Right atrium auricular region (tissue), 2 donors: ENCODE measurements at regions not wholly inside any gene's neighbourhood (a gene's known extent, or its start where the extent isn't known, plus 50 kb on each side); places are given as distances from the start of the nearest gene placed in this dataset.

Experiments used
- DNase-seq: peaks from one replicate; pipeline ENCODE4 v3.0.0-alpha.2; 2019; ENCODE audit warnings: low spot score
- H3K27ac ChIP-seq, 2 donors: fragments of 200-600 bp; sonication (generic); 1 replicate in 1 of 2; 2 replicates in 1 of 2; pipeline ENCODE4 v1.5.1; 2016 to 2019
- H3K27me3 ChIP-seq, 2 donors: fragments of 200-600 bp; sonication (generic); one replicate each; pipeline versions ENCODE4 v1.5.1 to v1.6.0; 2017 to 2019
- H3K36me3 ChIP-seq: fragments of 200-600 bp; sonication (generic); one replicate; pipeline ENCODE4 v1.5.1; 2016
- H3K4me1 ChIP-seq, 2 donors: fragments of 200-600 bp; sonication (generic); one replicate each; pipeline versions ENCODE4 v1.5.1 to v1.6.0; 2017 to 2019
- H3K4me3 ChIP-seq, 2 donors: fragments of 200-600 bp; sonication (generic); 1 replicate in 1 of 2; 2 replicates in 1 of 2; pipeline ENCODE4 v1.5.1; 2017 to 2019; ENCODE audit warnings: mild to moderate bottlenecking in 1 of 2, moderate library complexity in 1 of 2
- H3K9me3 ChIP-seq, 2 donors: fragments of 200-600 bp; sonication (generic); one replicate each; pipeline ENCODE4 v1.5.1; 2019
- CTCF ChIP-seq, 2 donors: fragments of 200-600 bp; sonication (generic); IDR thresholded peaks; one replicate each; pipeline ENCODE4 v1.5.1; 2019; ENCODE audit warnings: antibody characterized with exemption in 2 of 2

- Histone ChIP-seq H3K27me3 (no peaks in the 10 kb centered on the region), H3K27ac (no peak overlapping the region), H3K4me1 (no peaks in the 10 kb centered on the region), H3K36me3 (no peaks in the 10 kb centered on the region), H3K9me3 (peaks cover 0 to 11% of the 10 kb centered on the region in 2 donors), H3K4me3 (no peak overlapping the region)
- DNase-seq: no peak
- no peak for TF ChIP-seq CTCF (IDR thresholded peaks at IDR 0.05)
Measured at GRCh38 chr2:195352581-195352980, 304.4 kb upstream of the SLC39A10 start.

GRCh38 chr2:195343942-195344530 lies 313.0 kb upstream of the SLC39A10 start:
- Histone ChIP-seq H3K4me1 (no peaks in the 10 kb centered on the region), H3K27ac (no peak overlapping the region), H3K36me3 (no peaks in the 10 kb centered on the region), H3K4me3 (no peak overlapping the region), H3K27me3 (no peaks in the 10 kb centered on the region), H3K9me3 (no peaks in the 10 kb centered on the region)
- DNase-seq: no peak
- no peak for TF ChIP-seq CTCF (IDR thresholded peaks at IDR 0.05)

- H3K27me3 ChIP-seq: no peaks in the 10 kb centered on the region
- DNase-seq: no peak
- H3K27ac ChIP-seq: no peak overlapping the region
- H3K4me3 ChIP-seq: no peak overlapping the region
- no peaks in the 10 kb centered on the region for H3K36me3 ChIP-seq
- H3K4me1 ChIP-seq: no peaks in the 10 kb centered on the region
- H3K9me3 ChIP-seq: no peaks in the 10 kb centered on the region
- TF ChIP-seq CTCF (IDR thresholded peaks at IDR 0.05): no peak
Measured at GRCh38 chr2:195343540-195343939, 313.5 kb upstream of the SLC39A10 start.

- Histone ChIP-seq H3K4me3 (no peak overlapping the region), H3K27me3 (no peaks in the 10 kb centered on the region), H3K4me1 (no peaks in the 10 kb centered on the region), H3K9me3 (no peaks in the 10 kb centered on the region), H3K27ac (no peak overlapping the region), H3K36me3 (no peaks in the 10 kb centered on the region)
- no peak for DNase-seq
- no peak for TF ChIP-seq CTCF (IDR thresholded peaks at IDR 0.05)
Measured at GRCh38 chr2:195342061-195342460, 315.0 kb upstream of the SLC39A10 start.

GRCh38 chr2:195338856-195339255 lies 318.2 kb upstream of the SLC39A10 start:
- no peak for DNase-seq
- TF ChIP-seq CTCF (IDR thresholded peaks at IDR 0.05): no peak
- Histone ChIP-seq H3K27ac (no peak overlapping the region), H3K27me3 (no peaks in the 10 kb centered on the region), H3K4me1 (no peaks in the 10 kb centered on the region), H3K9me3 (no peaks in the 10 kb centered on the region), H3K36me3 (no peaks in the 10 kb centered on the region), H3K4me3 (no peak overlapping the region)

- H3K27ac ChIP-seq: no peak overlapping the region
- no peak for TF ChIP-seq CTCF (IDR thresholded peaks at IDR 0.05)
- no peak overlapping the region for H3K4me3 ChIP-seq
- no peak for DNase-seq
- no peaks in the 10 kb centered on the region for H3K36me3 ChIP-seq
- H3K27me3 ChIP-seq: no peaks in the 10 kb centered on the region
- no peaks in the 10 kb centered on the region for H3K4me1 ChIP-seq
- H3K9me3 ChIP-seq: no peaks in the 10 kb centered on the region
Measured at GRCh38 chr2:195337597-195337996, 319.4 kb upstream of the SLC39A10 start.
